NCI-H526 (cell line): ENCODE measurements at regions not wholly inside any gene's neighbourhood (a gene's known extent, or its start where the extent isn't known, plus 50 kb on each side); places are given as distances from the start of the nearest gene placed in this dataset.
"Not testable (repeated sequence)": the region's sequence is repeated elsewhere in the genome, so short reads cannot be mapped to it uniquely, and the experiment has no call there.

ENCODE experiments used
- DNase-seq, 2 experiments: peaks; one replicate each; lab custom pipeline; 2025; lab: John Stamatoyannopoulos, UW

DNA sequence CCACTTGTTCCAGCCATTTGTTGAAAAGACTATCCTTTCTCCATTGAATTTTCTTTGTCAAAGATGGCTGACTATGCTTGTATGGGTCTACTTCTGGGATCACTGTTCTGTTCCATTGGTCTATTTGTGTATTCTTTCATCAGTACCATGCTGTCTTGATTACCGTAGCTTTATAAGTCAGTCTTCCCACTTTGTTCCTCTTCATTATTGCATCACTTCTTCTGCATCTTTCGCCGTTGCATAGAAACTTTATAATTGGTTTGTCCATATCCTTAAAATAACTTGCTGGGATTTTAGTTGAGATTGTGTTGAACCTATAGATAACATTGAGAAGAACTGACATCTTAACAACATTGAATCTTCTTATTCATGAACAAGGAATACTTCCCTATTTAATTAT, 598.8 kb downstream of the TBC1D22A start:
- DNase-seq = no peak

- DNase-seq = no peak
These were observed 595.0 kb downstream of the TBC1D22A start for GRCh38 chr22:47357493-47357892.

DNA sequence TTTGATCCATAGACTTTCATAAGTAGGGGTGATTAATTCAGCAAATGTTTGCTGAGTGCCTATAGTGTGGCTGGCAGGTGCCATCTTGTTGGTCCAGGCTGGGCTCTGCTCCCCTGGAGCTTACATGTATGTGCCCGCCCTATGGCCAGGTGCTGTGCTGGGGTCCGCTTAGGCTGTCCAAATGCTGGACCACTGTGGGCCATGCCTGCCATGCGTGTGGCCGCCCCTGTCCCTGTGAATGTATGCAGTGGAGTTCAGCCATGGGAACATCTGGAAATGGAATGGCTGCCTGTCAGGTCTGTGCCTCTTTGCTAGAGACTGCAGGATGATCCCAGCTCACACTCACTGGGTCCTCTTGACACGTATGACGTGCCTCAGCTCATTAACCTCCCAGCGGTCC, 594.6 kb downstream of the TBC1D22A start:
- no peak for DNase-seq

GRCh38 chr22:47356511-47357011, 594.1 kb downstream of the TBC1D22A start:
- no peak for DNase-seq

GRCh38 chr22:47355776-47356510, 593.5 kb downstream of the TBC1D22A start:
- DNase-seq = no peak

DNA sequence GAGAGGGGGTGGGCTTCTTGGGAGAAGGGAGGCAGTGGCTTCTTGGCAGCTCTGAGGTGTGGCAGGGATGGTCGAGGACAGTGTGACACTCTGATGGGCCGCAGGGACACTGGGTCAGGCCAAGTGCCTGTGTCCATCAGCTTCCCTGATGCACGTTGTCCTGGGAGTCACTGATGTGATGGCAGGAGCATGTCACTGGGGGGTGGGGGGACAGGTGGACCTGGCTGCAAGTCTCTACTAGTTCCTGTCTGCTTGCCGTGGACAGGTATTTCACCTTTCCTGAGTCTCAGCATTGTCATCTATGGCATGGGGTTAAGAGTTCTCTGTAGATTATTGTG, 592.9 kb downstream of the TBC1D22A start:
- no peak for DNase-seq

DNA sequence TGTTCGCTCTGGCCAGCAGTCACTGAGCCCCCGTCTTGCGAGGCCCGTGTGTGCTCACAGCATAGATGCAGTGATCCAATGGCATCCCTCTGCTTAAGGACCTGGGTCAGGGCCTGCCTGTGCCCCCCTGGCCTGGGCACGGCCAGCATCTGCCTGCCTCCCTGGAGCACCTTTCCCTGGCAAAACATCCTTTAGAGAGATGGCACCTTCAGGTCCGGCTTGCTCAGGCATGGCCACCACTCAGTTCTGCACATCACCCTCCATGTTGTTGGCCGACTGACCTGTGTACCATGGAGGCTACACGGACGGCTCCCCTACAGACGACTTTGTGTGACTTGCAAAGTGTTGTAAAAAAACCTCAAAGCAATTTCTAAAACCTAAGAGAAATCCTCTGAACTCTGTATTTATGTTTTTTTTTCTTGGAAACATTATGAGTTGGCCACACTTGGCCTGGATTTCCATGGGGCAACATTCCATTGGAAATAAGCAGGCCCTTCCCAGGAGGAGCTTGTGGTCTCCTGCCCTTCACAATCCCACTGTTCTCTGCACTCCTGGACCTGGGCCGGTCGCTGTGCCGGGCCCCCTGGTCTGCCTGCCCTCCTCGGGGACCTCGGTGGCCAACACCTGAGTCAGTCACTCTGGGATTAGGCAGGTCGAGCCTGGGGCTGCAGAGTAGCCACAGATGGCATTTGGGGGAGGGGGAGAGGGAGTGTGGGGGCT, 592.4 kb downstream of the TBC1D22A start:
- DNase-seq = no peak

GRCh38 chr22:47352920-47353700, 590.7 kb downstream of the TBC1D22A start:
- no peak for DNase-seq

DNA sequence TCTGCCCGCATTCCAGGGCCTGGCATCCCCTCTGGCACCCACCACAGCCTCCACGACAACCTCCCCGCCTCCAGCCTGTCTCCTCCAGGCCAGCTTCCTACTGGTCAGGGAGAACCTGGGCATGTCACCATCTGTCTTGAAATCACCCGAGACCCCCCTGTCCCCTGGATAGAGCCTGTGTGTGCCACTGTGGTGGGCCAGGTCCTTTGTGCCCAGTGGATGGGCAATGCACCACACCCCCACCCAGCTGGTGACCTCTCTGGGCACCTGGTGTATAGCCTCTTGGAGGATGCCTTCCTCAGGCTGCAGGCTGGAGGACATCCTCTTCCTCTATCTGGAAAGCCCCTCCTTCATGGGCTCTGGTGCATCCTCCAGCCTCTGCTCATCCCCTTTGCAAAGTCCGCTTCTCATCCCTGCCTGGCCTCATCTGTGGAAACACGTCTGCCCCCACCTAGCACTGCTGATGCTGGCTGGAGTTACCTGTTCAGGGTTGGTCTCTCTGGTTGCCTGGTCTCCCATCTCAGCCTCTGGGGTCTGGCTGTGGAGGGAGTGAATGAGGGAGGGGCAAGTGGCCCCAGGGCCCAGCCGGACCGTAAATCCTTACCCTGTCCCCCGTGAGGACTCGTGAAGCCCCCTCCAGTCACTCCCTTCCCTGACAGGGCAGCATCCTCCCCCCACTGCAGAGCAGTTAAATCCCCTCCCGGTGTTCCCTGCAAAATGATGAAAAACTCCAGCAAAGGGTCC, 589.6 kb downstream of the TBC1D22A start:
- DNase-seq = no peak

DNA sequence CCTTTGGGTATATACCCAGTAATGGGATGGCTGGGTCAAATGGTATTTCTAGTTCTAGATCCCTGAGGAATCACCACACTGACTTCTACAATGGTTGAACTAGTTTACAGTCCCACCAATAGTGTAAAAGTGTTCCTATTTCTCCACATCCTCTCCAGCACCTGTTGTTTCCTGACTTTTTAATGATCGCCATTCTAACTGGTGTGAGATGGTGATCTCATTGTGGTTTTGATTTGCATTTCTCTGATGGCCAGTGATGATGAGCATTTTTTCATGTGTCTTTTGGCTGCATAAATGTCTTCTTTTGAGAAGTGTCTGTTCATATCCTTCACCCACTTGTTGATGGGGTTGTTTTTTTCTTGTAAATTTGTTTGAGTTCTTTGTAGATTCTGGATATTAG, 583.8 kb downstream of the TBC1D22A start:
- DNase-seq = not testable (repeated sequence)

GRCh38 chr22:47345025-47345424, 582.6 kb downstream of the TBC1D22A start:
- DNase-seq = no peak

DNA sequence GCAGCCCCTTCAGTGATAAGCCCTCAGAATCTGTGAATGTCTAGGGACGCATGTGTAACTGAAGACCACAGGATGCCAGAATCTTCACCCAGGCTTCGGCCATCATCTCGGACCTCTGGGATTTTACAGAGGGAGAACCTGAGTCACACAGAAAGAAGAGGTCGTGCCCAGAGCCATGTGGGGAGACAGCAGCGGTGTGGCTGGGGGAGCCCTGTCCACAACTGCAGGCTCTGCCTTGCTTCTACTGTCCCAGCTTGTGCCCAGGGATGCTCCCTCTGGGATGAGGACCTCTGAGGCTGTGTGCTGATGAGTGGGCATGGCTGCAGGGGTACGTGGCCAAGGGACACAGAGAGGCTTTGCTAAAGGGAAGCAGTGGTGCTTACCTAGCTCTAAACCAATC, 582.0 kb downstream of the TBC1D22A start:
- DNase-seq = no peak

GRCh38 chr22:47343611-47344010, 581.2 kb downstream of the TBC1D22A start:
- no peak for DNase-seq

GRCh38 chr22:47342446-47342845, 580.0 kb downstream of the TBC1D22A start:
- DNase-seq = no peak

DNA sequence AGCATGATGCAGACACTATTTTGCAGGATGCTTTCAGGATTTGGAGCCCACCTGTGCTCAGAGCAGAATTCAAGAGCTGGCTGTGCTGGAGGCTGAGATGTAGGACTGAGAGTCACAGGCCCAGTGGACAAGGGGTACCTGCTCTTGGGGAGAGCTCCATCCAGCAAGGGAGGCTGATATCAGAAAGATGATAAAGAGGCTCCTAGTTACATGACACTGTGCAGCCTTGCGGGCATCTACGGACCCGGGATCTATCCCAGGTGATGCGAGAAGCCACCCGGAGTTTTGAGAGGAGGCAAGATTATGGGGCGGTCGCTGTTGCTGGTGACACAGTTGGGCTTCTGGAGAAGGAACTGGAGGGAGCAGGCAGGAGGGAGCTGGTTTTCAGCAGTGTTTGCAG, 579.0 kb downstream of the TBC1D22A start:
- DNase-seq = no peak

DNA sequence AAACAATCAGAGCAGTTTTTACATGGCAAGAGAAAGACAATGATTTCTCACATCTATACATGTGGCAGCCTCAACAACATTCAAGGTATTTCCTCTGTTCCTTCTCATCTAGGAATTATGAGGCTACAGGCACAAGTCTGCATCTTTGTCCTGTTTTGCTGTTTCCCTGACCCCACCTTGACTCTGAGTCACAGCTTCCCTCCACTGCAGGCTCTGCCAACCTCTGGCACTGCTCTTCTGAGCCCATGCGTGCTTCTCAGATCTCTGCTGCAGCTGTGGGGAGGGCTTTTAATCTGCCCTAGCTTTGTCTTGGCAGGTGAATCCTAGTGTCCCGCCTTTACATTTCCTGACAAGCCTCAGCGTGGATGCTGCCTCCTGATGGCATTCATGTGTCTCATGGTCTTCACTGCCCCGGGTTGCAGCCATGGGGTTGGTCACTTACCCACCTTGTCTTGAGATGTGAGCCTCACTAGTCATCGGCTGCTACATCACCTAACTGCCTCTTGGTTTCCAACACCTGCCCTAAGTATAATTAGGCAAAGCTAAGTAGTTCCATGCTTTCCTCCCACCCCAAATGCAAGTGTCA, 578.5 kb downstream of the TBC1D22A start:
- no peak for DNase-seq

GRCh38 chr22:47337161-47337621, 574.7 kb downstream of the TBC1D22A start:
- no peak for DNase-seq

DNA sequence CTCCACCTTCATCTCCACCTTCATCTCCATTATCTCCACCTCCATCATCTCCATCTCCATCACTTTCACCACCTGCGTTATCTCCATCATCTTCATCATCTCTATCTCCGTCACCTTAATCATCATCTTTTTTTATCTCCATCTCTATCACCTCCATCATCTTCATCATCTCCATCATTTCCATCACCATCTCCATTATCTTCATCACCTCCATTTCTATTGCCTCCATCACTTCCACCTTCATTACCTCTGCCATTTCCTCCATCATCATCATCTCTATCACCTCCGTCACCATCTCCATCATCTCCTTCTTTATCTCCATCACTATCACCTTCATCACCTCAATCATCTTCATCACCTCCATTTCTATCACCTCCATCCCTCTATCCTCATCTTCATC, 573.5 kb downstream of the TBC1D22A start:
- DNase-seq = no peak

GRCh38 chr22:47335460-47335859, 573.0 kb downstream of the TBC1D22A start:
- no peak for DNase-seq

DNA sequence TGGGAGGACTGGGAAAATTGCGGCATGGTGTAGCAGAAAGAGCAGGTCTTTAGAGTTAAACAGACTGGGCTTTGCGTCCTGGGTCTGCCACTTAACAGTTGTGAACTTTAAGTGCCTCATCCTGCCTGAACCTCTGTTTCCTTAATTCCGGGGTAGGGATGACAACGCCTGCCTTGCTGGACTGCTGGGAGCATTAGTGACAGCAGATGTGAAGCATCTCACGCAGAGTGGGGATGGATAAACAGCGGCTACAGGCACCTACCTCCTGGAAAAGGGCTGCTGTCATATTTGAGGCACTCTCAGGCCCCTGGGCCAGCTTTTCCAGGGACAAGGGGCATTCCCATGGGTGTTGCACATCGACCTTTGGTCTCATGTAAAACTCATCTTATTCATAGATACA, 572.2 kb downstream of the TBC1D22A start:
- no peak for DNase-seq

- DNase-seq = no peak
These were observed 571.2 kb downstream of the TBC1D22A start for GRCh38 chr22:47333625-47334024.
